ENCODE measurements at regions not wholly inside any gene's neighbourhood (a gene's known extent, or its start where the extent isn't known, plus 50 kb on each side); places are given as distances from the start of the nearest gene placed in this dataset.

DNA sequence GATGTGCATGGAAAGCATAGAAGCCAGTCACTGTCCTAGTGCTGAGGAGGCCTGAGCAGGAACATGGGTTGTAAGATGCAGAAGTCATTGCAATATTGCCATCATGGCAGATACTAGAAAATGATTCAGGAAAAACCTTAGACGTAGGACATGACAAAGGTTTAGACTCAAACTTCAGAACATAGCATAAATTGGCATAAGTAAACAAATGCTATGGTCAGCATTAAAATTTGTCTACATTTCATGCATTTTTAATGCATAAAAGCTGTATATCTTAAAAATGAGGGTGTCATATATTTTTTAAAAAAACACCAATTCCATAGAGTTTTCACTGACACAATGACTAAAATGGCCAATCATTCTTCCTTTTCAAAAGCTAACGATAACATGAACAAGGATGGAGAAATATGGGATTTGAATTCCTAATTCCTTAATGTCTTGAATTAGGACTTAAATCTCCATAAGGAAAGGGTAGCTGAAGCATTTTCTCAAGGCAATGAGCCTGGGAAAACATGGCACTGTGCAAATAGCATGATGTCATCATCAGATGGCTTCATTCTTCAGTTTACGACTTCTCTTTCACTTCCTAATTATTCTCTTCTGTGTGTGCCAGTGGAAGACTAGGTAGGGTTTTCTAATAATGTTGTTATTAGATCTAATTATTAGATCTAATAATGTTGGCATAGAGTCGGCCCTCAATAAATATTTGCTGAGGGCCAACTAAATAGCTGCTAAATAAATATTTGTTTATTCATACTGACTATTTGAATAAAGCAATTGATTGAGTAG lies 125.1 kb upstream of the FRG1 start:
- DNase-seq, result no peak
- no peak overlapping the region for H3K27ac ChIP-seq
- intact Hi-C loops (cut with DNase I; ENCODE audit: low total_unique reads), result no loop called here
- TF ChIP-seq POLR2AphosphoS5 (IDR thresholded peaks at IDR 0.05), result no peak
- no peak for TF ChIP-seq POLR2A (IDR thresholded peaks at IDR 0.05)
- TF ChIP-seq, protein P1, sequence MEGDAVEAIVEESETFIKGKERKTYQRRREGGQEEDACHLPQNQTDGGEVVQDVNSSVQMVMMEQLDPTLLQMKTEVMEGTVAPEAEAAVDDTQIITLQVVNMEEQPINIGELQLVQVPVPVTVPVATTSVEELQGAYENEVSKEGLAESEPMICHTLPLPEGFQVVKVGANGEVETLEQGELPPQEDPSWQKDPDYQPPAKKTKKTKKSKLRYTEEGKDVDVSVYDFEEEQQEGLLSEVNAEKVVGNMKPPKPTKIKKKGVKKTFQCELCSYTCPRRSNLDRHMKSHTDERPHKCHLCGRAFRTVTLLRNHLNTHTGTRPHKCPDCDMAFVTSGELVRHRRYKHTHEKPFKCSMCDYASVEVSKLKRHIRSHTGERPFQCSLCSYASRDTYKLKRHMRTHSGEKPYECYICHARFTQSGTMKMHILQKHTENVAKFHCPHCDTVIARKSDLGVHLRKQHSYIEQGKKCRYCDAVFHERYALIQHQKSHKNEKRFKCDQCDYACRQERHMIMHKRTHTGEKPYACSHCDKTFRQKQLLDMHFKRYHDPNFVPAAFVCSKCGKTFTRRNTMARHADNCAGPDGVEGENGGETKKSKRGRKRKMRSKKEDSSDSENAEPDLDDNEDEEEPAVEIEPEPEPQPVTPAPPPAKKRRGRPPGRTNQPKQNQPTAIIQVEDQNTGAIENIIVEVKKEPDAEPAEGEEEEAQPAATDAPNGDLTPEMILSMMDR (IDR thresholded peaks at IDR 0.05 in 8 of 11, conservative IDR thresholded peaks at IDR 0.05 in 3 of 11), result no peak
- no peaks in the 10 kb centered on the region for H3K9me3 ChIP-seq
- WGBS, 5 donors, result 84 to 91% (median 87%) methylated on average over 4 of the region's 4 CpGs
- no peaks in the 10 kb centered on the region for H3K36me3 ChIP-seq
- H3K27me3 ChIP-seq (replicated peaks in 1 of 7), result no peaks in the 10 kb centered on the region
- H3K4me3 ChIP-seq, result no peak overlapping the region
- H3K4me1 ChIP-seq, result no peaks in the 10 kb centered on the region

DNA sequence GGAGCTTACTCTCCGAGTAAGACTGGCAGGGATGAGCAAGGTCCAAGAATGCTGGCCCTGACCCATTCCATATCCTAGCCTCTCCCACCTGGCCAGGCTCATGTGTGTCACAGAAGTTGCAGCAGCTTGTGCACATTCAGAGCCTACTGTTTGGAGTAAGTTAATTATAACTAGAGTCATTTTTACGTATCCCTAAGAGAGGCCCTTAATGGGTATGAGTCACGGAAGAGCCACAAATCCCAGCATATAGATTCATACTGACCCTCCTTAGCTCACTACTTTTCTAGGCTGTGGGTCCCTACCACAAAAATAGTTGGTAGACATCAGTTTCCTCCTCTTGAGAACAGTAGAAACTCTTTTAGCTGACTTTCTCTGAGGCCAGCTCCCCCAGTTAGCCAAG lies 118.3 kb upstream of the FRG1 start:
- H3K4me1 ChIP-seq, result no peaks in the 10 kb centered on the region
- no peak for DNase-seq
- TF ChIP-seq, protein P1 (IDR thresholded peaks at IDR 0.05 in 8 of 11, conservative IDR thresholded peaks at IDR 0.05 in 3 of 11), result no peak
- no peak for TF ChIP-seq POLR2A (IDR thresholded peaks at IDR 0.05)
- no peak for TF ChIP-seq POLR2AphosphoS5 (IDR thresholded peaks at IDR 0.05)
- no peaks in the 10 kb centered on the region for H3K27me3 ChIP-seq (replicated peaks in 1 of 7)
- H3K36me3 ChIP-seq, result no peaks in the 10 kb centered on the region
- WGBS, 5 donors, result 82 to 98% (median 92%) methylated on average over 3 of the region's 3 CpGs
- H3K9me3 ChIP-seq, result no peaks in the 10 kb centered on the region
- H3K27ac ChIP-seq, result no peak overlapping the region
- intact Hi-C loops (cut with DNase I; ENCODE audit: low total_unique reads), result no loop called here
- H3K4me3 ChIP-seq, result no peak overlapping the region

DNA sequence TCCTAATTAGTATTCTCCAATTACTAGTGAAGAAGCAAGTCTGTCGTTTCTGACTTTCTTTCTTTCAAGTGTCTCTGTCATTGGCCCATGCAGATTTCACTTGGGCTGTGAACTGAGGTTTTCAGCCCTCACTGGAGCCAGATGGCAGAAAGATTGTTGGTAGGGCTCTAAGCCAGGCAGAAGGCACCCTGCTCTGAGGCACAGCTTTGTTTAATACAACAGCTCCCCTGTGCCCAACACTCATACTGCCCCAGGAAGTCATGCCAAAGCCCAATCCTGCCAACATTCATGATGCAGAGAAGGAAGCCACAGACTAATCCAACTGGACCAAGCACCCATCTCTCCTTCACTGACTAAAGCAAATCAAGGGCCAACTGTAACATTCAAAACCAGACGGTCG lies 117.1 kb upstream of the FRG1 start:
- Histone ChIP-seq H3K9me3 (no peaks in the 10 kb centered on the region), H3K4me3 (no peak overlapping the region), H3K27ac (no peak overlapping the region), H3K27me3 (replicated peaks in 1 of 7) (no peaks in the 10 kb centered on the region), H3K36me3 (no peaks in the 10 kb centered on the region), H3K4me1 (no peaks in the 10 kb centered on the region)
- intact Hi-C loops (cut with DNase I; ENCODE audit: low total_unique reads), result no loop called here
- WGBS, 5 donors, result 80 to 88% (median 85%) methylated on average over 3 of the region's 3 CpGs
- DNase-seq, result no peak
- TF ChIP-seq, protein P1 (IDR thresholded peaks at IDR 0.05 in 8 of 11, conservative IDR thresholded peaks at IDR 0.05 in 3 of 11), result no peak
- no peak for TF ChIP-seq POLR2A (IDR thresholded peaks at IDR 0.05)
- no peak for TF ChIP-seq POLR2AphosphoS5 (IDR thresholded peaks at IDR 0.05)

DNA sequence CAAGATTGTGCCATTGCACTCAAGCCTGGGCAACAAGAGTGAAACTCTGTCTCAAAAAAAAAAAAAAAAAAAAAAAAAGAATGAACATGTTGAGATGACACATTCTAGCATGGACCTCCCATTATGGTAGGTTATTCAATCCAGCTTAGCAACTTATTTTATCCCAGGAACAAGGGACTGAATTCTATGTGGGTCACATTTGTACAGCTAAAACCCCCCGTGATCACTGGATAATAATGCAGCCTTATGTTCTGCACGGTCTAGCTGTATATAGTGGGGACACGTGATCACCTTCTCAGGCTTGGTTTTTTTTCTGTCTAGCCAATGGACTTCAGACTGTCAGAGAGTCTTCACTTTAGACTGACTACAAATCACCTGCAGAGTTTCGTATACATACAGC lies 115.2 kb upstream of the FRG1 start:
- intact Hi-C loops (cut with DNase I; ENCODE audit: low total_unique reads), result no loop called here
- H3K36me3 ChIP-seq, result no peaks in the 10 kb centered on the region
- 84 to 92% (median 85%) methylated on average over 4 of the region's 4 CpGs for WGBS, 5 donors
- TF ChIP-seq POLR2A (IDR thresholded peaks at IDR 0.05), result no peak
- TF ChIP-seq, protein P1 (IDR thresholded peaks at IDR 0.05 in 8 of 11, conservative IDR thresholded peaks at IDR 0.05 in 3 of 11), result no peak
- TF ChIP-seq POLR2AphosphoS5 (IDR thresholded peaks at IDR 0.05), result no peak
- no peaks in the 10 kb centered on the region for H3K4me1 ChIP-seq
- H3K4me3 ChIP-seq, result no peak overlapping the region
- no peak for DNase-seq
- no peaks in the 10 kb centered on the region for H3K9me3 ChIP-seq
- H3K27ac ChIP-seq, result no peak overlapping the region
- no peaks in the 10 kb centered on the region for H3K27me3 ChIP-seq (replicated peaks in 1 of 7)

Measured in spleen (tissue), 11 donors.